Dermis microvascular lymphatic vessel endothelial cell (primary cell): ENCODE measurements at regions not wholly inside any gene's neighbourhood (a gene's known extent, or its start where the extent isn't known, plus 50 kb on each side); places are given as distances from the start of the nearest gene placed in this dataset.
"Not testable (repeated sequence)": the region's sequence is repeated elsewhere in the genome, so short reads cannot be mapped to it uniquely, and the experiment has no call there.

Experiments used
- DNase-seq, 2 donors: peaks; one replicate each; pipeline versions ENCODE4 v3.0.0 to v3.0.0-alpha.2; 2010; ENCODE audit warnings: low read depth in 2 of 2

- no peak for DNase-seq
These were observed 135.1 kb upstream of the RFX3 start for GRCh38 chr9:3660936-3661335.

- DNase-seq: no peak
These were observed 133.8 kb upstream of the RFX3 start for GRCh38 chr9:3659647-3660046.

- DNase-seq: no peak
These were observed 133.2 kb upstream of the RFX3 start for GRCh38 chr9:3658964-3659363.

- no peak for DNase-seq
These were observed 130.4 kb upstream of the RFX3 start for GRCh38 chr9:3656224-3656623.

- no peak for DNase-seq
These were observed 125.3 kb upstream of the RFX3 start for GRCh38 chr9:3650994-3651622.

- DNase-seq: no peak
These were observed 123.0 kb upstream of the RFX3 start for GRCh38 chr9:3648722-3649246.

- DNase-seq: no peak
These were observed 122.5 kb upstream of the RFX3 start for GRCh38 chr9:3648266-3648665.

- DNase-seq: peak in 1 of 2 donors; percentile 0
These were observed 121.9 kb upstream of the RFX3 start for GRCh38 chr9:3647652-3648051.

GRCh38 chr9:3646226-3646625, 120.4 kb upstream of the RFX3 start:
- no peak for DNase-seq

- DNase-seq: not testable (repeated sequence)
These were observed 116.3 kb upstream of the RFX3 start for GRCh38 chr9:3642075-3642474.

GRCh38 chr9:3629495-3629894, 103.7 kb upstream of the RFX3 start:
- DNase-seq: no peak

GRCh38 chr9:3628239-3628638, 102.4 kb upstream of the RFX3 start:
- no peak for DNase-seq

GRCh38 chr9:3608011-3608410, 82.2 kb upstream of the RFX3 start:
- no peak for DNase-seq

- no peak for DNase-seq
These were observed 74.9 kb upstream of the RFX3 start for GRCh38 chr9:3600672-3601071.

- no peak for DNase-seq
These were observed 72.0 kb upstream of the RFX3 start for GRCh38 chr9:3597792-3598191.

GRCh38 chr9:3586066-3586465, 60.3 kb upstream of the RFX3 start:
- DNase-seq: no peak

GRCh38 chr9:3585606-3586005, 59.8 kb upstream of the RFX3 start:
- DNase-seq: no peak

GRCh38 chr9:3578786-3579185, 53.0 kb upstream of the RFX3 start:
- no peak for DNase-seq

GRCh38 chr9:3576328-3576727, 50.5 kb upstream of the RFX3 start:
- no peak for DNase-seq

GRCh38 chr9:3575821-3576220, 50.0 kb upstream of the RFX3 start:
- no peak for DNase-seq
